Keratinocyte (primary cell): ENCODE measurements at regions not wholly inside any gene's neighbourhood (a gene's known extent, or its start where the extent isn't known, plus 50 kb on each side); places are given as distances from the start of the nearest gene placed in this dataset.

Experiments
- CTCF ChIP-seq, 3 experiments: IDR thresholded peaks in 1 of 3; conservative IDR thresholded peaks in 1 of 3; optimal IDR thresholded peaks in 1 of 3; 2 replicates in 2 of 3; 3 replicates in 1 of 3; pipeline versions ENCODE3 to v1.5.1; 2011; ENCODE audit warnings: low read length in 3 of 3, mild to moderate bottlenecking in 3 of 3, moderate library complexity in 2 of 3, control low read depth in 1 of 3, inconsistent platforms in 1 of 3; ENCODE audit not compliant: insufficient read depth in 2 of 3; ENCODE audit errors: extremely low read depth in 1 of 3
- EZH2 ChIP-seq: IDR thresholded peaks from one replicate; pipeline ENCODE4 v1.6.1; 2012; ENCODE audit warnings: inconsistent platforms, mild to moderate bottlenecking, low read length, moderate library complexity

GRCh38 chr6:133788556-133788955, 100.4 kb upstream of the TCF21 start:
- TF ChIP-seq CTCF (optimal IDR thresholded peaks at IDR 0.05 in 1 of 3, IDR thresholded peaks at IDR 0.05 in 1 of 3, conservative IDR thresholded peaks at IDR 0.05 in 1 of 3; ENCODE audit: extremely low read depth in 1 of 3, insufficient read depth in 2 of 3, low read length in 3 of 3) = no peak
- no peak for TF ChIP-seq EZH2
